K562 (cell line): ENCODE measurements at regions not wholly inside any gene's neighbourhood (a gene's known extent, or its start where the extent isn't known, plus 50 kb on each side); places are given as distances from the start of the nearest gene placed in this dataset.

Experiments used
- ATAC-seq: fragments of 200-7000 bp; cut with Tn5 transposase; 3 replicates; pipeline ENCODE4 v1.9.1; 2020; ENCODE audit warnings: moderate library complexity
- BruUV-seq: library from RNA; stranded (reverse); fragments of 400-500 nt; replicated peaks from 2 replicates; lab custom pipeline; 2021; lab: Mats Ljungman, UMichigan
- CTCF ChIA-PET: fragments of 300-600 bp; formaldehyde crosslinking; extraction: SDS; loops from one replicate; lab custom pipeline; 2021; ENCODE audit warnings: low intra/inter-chr PET ratio; lab: Yijun Ruan, JAX
- POLR2A ChIA-PET: fragments of 300-600, 350-650 bp; sonication (Branson Sonifier 250); formaldehyde crosslinking; extraction: SDS; loops from one replicate; lab custom pipeline; 2021; ENCODE audit warnings: antibody characterized with exemption, inconsistent platforms; lab: Yijun Ruan, JAX
- DNase-seq, 4 experiments: peaks; one replicate each; pipeline versions ENCODE4 v3.0.0 to v3.0.0-alpha.2; 2011 to 2018; ENCODE audit warnings: low spot score in 3 of 4, mixed read lengths in 3 of 4; ENCODE audit errors: extremely low read depth in 1 of 4
- FAIRE-seq: peaks from 2 replicates; lab custom pipeline; 2011; peaks lifted over from hg19 to GRCh38; lab: Jason Lieb, UNC
- H2AFZ ChIP-seq: 2 replicates; pipeline ENCODE4 v1.6.0; 2011; ENCODE audit warnings: low read depth, low read length, control low read depth, inconsistent platforms
- H3K27ac ChIP-seq: fragments of 200-600 bp; 3 replicates; pipeline ENCODE4 v1.8.0; 2011; ENCODE audit warnings: low read depth, mild to moderate bottlenecking, control low read depth, inconsistent platforms, low read length, moderate library complexity, mixed read lengths; ENCODE audit errors: extremely low read depth
- H3K27me3 ChIP-seq, 2 experiments: fragments of 300-600 bp in 1 of 2; 2 replicates in 1 of 2; 3 replicates in 1 of 2; pipeline versions ENCODE4 v1.6.0 to v1.8.0; 2011; ENCODE audit warnings: inconsistent platforms in 2 of 2, low read length in 2 of 2, mild to moderate bottlenecking in 1 of 2, mixed read lengths in 1 of 2, moderate library complexity in 1 of 2; ENCODE audit not compliant: control insufficient read depth in 2 of 2, insufficient read depth in 2 of 2
- H3K36me3 ChIP-seq: fragments of 300-600 bp; 3 replicates; pipeline ENCODE4 v1.8.0; 2011; ENCODE audit warnings: mild to moderate bottlenecking, low read length, inconsistent platforms; ENCODE audit not compliant: control insufficient read depth, insufficient read depth
- H3K4me1 ChIP-seq, 2 experiments: fragments of 200-600 bp in 1 of 2; replicated peaks in 1 of 2; 2 replicates in 1 of 2; 3 replicates in 1 of 2; pipeline versions ENCODE4 v1.5.1 to v1.8.0; 2011; ENCODE audit warnings: inconsistent platforms in 2 of 2, low read length in 2 of 2, mild to moderate bottlenecking in 1 of 2, mixed read lengths in 1 of 2, moderate library complexity in 1 of 2; ENCODE audit not compliant: control insufficient read depth in 2 of 2, insufficient read depth in 2 of 2
- H3K4me2 ChIP-seq: 2 replicates; pipeline ENCODE4 v1.6.1; 2011; ENCODE audit warnings: low read length, control low read depth, inconsistent platforms, mixed read lengths; ENCODE audit not compliant: insufficient read depth
- H3K4me3 ChIP-seq: fragments of 200-600 bp; sonication (generic), shearing (Covaris generic); 2 replicates; pipeline ENCODE4 v1.5.1; 2016; ENCODE audit warnings: control low read depth, inconsistent platforms
- H3K79me2 ChIP-seq: fragments of 200-600 bp; 3 replicates; pipeline ENCODE4 v1.8.0; 2011; ENCODE audit warnings: low read length, inconsistent platforms; ENCODE audit not compliant: control insufficient read depth, insufficient read depth
- H3K9ac ChIP-seq, 2 experiments: 2 replicates each; pipeline versions ENCODE4 v1.6.0 to v1.6.1; 2011; ENCODE audit warnings: low read depth in 2 of 2, low read length in 2 of 2, control low read depth in 1 of 2, inconsistent platforms in 1 of 2, mild to moderate bottlenecking in 1 of 2, mixed read lengths in 1 of 2; ENCODE audit not compliant: insufficient read depth in 1 of 2
- H3K9me1 ChIP-seq: one replicate; pipeline ENCODE4 v1.6.0; 2011; ENCODE audit warnings: inconsistent platforms, mild to moderate bottlenecking, low read length, moderate library complexity; ENCODE audit not compliant: control insufficient read depth, insufficient read depth
- H3K9me3 ChIP-seq: replicated peaks from 2 replicates; pipeline ENCODE4 v1.5.1; 2011; ENCODE audit warnings: low read depth, low read length, inconsistent platforms; ENCODE audit not compliant: control insufficient read depth, insufficient read depth
- H4K20me1 ChIP-seq: replicated peaks from 2 replicates; pipeline ENCODE4 v1.6.1; 2011; ENCODE audit warnings: low read length, inconsistent platforms, mixed read lengths; ENCODE audit not compliant: control insufficient read depth, insufficient read depth
- CEBPG ChIP-seq, 3 experiments: fragments of 200-800 bp in 1 of 3; sonication (Bioruptor generic) in 1 of 3; sonication (generic) in 1 of 3; formaldehyde crosslinking in 1 of 3; IDR thresholded peaks in 2 of 3; conservative IDR thresholded peaks in 1 of 3; 2 replicates each; pipeline versions ENCODE4 v1.6.1 to v1.8.0; 2016 to 2022; ENCODE audit warnings: missing compliant biosample characterization in 2 of 3, missing genetic modification characterization in 2 of 3, mild to moderate bottlenecking in 1 of 3, missing genetic modification reagents in 1 of 3
- DPF2 ChIP-seq: fragments of 450-650 bp; IDR thresholded peaks from 2 replicates; pipeline ENCODE4 v1.6.1; 2016
- EP300 ChIP-seq: IDR thresholded peaks from 2 replicates; pipeline ENCODE4 v1.6.1; 2012; ENCODE audit warnings: low read length, improper control_type of control experiment
- HMGXB4 ChIP-seq: sonication (generic); formaldehyde crosslinking; IDR thresholded peaks from 2 replicates; pipeline ENCODE4 v1.8.1; 2023; ENCODE audit warnings: mild to moderate bottlenecking, missing genetic modification reagents
- SNIP1 ChIP-seq: fragments of 450-650 bp; IDR thresholded peaks from 2 replicates; pipeline ENCODE4 v1.7.1; 2017; ENCODE audit warnings: low read depth, mild to moderate bottlenecking
- ZNF407 ChIP-seq: fragments of 450-650 bp; IDR thresholded peaks from 2 replicates; pipeline ENCODE4 v1.6.1; 2016; ENCODE audit warnings: low read depth
- WGBS: fragments of 100-300 bp; shearing (Covaris generic); methylation state at CpG from one replicate; pipeline ENCODE4 v1.1.6; 2016; ENCODE audit warnings: low coverage, mixed read lengths; ENCODE audit not compliant: insufficient coverage; ENCODE audit errors: missing lambda C conversion rate; 5-methylcytosine and 5-hydroxymethylcytosine counted together
- in situ Hi-C: fragments of 300-500 bp; cut with MboI; formaldehyde crosslinking; loops from 4 replicates; pipeline ENCODE4 v1.15.0; 2018; ENCODE audit warnings: inconsistent platforms, mixed read lengths
- intact Hi-C: fragments of 100-400 bp; cut with micrococcal nuclease; formaldehyde crosslinking; loops from 2 replicates; pipeline ENCODE4 v1.14.2; 2022

GRCh38 chr5:61657010-61657409, 325.0 kb downstream of the ZSWIM6 start:
- Histone ChIP-seq H3K9me1 (no peaks in the 10 kb centered on the region), H3K9ac (no peak overlapping the region), H3K36me3 (no peaks in the 10 kb centered on the region), H3K4me3 (no peak overlapping the region), H3K27ac (no peak overlapping the region), H3K9me3 (no peaks in the 10 kb centered on the region), H3K27me3 (peaks cover 10 to 33% of the 10 kb centered on the region in 2 experiments; a peak in 4 of 5 replicates), H3K79me2 (no peaks in the 10 kb centered on the region), H4K20me1 (no peaks in the 10 kb centered on the region), H2AFZ (no peak overlapping the region), H3K4me2 (no peak overlapping the region), H3K4me1 (no peaks in the 10 kb centered on the region)
- no TSS peak for BruUV-seq
- ATAC-seq (no peak), FAIRE-seq (no peak), DNase-seq (no peak)
- CTCF ChIA-PET, result no interaction called here
- WGBS, result 1% methylated on average over 7 of the region's 7 CpGs
- POLR2A ChIA-PET, result interaction anchor here (0.6 kb wide), 1 partner anchor 12 kb away, joined by 3 read pairs; no protein-coding TSS in a partner anchor
- in situ Hi-C loops, result no loop called here
- intact Hi-C loops, result loop anchor here (5.0 to 10.0 kb wide), 3 partner anchors 222 to 980 kb away; no protein-coding TSS in a partner anchor
- TF ChIP-seq ZNF407 (no peak), DPF2 (no peak), SNIP1 (no peak), HMGXB4 (CRISPR knock-in tag) (no peak), CEBPG (CRISPR knock-in tag; IDR thresholded peaks at IDR 0.05) (no peak), CEBPG (tag; conservative IDR thresholded peaks at IDR 0.05 in 1 of 2, IDR thresholded peaks at IDR 0.05 in 1 of 2) (no peak), EP300 (no peak)
